ENCODE measurements at regions not wholly inside any gene's neighbourhood (a gene's known extent, or its start where the extent isn't known, plus 50 kb on each side); places are given as distances from the start of the nearest gene placed in this dataset.

DNA sequence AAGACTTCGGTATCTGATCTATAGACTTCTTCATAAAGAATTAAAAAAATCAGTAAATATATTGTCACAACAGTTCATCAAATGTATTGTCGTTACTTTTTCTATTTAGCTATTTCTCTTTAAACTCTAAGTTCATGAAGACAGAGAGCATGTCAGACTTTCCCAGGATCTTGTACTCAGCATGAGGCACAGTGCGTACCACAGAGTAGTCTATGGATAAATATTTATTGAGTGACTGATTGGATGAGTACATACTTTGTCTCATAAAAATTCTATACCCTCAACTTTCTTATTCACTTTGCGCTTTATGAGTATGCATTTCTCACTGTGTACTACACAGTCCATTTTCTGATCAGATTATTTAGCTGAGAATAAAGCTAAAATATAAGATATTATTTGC lies 1284.4 kb upstream of the ADGRB3 start:
- no peak for DNase-seq

DNA sequence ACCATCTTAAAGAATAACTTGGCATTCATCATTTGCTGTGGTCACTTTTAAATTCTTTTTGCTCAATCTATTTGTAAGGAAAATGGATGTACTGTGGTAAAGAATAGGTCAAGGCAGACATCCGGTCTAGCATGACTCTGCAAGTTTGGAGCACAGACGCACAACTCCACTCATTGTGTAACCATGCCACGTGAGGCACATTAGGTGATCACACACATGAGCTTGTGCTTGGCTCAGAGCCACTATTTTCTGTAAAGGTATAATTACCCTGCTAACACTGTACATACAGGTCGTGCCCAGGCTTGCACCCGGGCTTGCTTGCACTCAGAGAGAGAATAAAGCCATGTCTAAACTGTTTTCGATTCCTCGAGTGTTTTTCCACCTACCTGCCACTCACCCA lies 1289.1 kb upstream of the ADGRB3 start:
- DNase-seq, result no peak

DNA sequence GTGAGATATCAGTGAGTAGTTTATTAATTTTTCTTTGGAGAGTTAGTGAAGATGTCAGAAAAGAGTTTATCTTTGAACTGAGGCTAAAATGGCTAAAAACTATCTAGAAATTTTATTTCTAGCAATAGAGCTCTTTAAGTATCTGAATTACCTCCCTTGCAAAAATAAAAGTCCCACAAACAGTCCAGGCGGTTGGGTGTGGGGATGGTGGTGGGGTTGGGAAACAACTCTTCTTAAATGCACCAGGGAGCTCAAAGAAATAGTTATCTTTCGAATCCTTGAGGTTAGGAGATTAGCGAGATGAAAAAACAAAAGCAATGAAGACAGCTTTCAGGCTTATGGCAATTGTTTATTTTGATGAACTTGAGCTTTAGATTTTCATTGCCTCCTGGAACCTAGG lies 1299.1 kb upstream of the ADGRB3 start:
- DNase-seq, result no peak

DNA sequence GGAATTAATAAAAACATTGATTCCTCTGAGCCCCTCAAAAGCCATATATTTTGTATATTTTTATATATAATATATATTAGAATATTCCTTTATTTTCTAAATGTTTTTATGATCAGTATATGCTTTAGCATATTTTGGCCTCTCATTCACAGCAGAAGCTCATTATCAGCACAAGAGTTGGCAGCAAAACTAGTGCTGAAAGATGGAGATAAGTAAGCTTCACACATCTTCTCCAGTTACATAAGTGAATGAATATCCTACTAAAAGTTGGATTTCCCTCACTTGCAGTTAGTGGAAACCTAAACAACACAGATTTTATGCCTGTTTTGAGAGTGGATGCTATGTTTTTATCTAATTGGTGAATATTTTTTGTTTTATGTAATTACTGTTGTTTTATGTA lies 1303.8 kb upstream of the ADGRB3 start:
- DNase-seq, result no peak

DNA sequence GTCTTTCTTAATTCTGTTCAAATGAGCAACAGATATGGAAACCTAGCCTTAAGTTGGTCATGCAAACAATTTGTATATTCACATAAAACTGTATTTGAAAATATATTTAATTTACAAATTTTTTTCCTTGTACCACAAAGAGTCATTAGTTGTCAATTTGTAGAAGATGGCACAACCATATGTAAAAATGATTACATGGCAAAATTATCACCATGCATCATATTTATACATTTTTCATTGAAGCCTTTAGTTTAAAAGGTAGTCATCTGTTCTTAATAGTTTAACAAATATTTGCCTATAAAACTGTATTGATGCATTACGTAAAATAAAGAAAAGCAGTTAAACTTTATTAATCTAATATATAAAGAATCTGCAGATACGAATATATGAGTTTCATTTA lies 1306.8 kb upstream of the ADGRB3 start:
- no peak for DNase-seq

DNA sequence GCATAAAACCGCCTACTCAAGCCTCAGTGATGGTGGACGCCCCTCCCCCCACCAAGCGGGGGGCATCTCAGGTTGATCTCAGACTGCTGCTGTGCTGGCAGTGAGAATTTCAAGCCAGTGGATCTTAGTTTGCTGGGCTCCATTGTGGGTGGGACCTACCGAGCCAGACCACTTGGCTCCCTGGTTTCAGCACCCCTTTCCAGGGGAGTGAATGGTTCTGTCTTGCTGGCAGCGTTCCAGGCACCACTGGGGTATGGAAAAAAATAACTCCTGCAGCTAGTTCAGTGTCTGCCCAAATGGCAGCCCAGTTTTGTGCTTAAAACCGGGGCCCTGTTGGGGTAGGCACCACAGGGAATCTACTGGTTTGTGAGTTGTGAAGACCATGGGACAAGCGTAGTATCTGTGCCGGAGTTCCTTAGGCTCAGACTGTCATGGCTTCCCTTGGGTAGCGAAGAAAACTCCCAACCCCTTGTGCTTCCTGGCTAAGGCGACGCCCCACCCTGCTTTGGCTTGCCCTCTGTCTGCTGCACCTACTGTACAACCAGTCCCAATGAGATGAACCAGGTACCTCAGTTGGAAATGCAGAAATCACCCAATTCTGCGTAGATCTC lies 1334.5 kb upstream of the ADGRB3 start:
- DNase-seq, result no peak

DNA sequence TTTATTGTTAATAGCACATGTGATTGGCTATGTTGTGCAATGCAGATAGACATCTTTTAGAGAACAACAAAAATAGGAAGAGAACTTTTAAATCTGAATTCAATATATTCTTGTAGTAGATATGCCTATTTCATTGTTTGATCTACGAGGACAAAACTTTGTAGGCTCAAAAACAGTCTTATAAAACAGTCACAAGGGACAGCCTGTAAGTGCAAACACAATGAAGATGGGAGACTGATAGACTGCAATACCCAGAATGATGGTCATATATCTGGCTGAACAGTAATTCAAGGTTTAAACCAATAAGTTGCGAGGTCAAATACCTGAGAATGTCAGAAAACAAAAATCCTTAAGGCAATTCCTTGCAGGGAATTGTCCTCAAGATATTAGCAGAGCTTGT lies 1342.9 kb upstream of the ADGRB3 start:
- no peak for DNase-seq

DNA sequence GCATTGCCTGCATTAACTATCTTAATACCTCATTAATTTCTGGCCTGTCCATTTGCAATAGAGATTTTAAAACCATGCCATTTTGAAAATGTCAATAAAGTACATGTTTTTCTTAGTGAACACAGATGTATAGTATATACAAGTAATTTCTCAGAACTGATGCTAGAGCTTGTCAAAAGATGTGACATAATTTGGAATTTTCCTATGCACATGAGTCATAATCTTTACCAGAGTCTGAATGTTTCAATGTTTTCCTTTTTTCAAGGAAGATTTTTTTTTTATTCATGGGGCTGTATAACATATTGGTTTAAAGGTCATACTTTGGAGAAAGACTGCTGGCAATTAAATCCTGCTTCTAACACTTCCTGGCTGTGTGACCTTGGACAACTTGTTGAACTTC lies 1347.5 kb upstream of the ADGRB3 start:
- DNase-seq, result no peak

DNA sequence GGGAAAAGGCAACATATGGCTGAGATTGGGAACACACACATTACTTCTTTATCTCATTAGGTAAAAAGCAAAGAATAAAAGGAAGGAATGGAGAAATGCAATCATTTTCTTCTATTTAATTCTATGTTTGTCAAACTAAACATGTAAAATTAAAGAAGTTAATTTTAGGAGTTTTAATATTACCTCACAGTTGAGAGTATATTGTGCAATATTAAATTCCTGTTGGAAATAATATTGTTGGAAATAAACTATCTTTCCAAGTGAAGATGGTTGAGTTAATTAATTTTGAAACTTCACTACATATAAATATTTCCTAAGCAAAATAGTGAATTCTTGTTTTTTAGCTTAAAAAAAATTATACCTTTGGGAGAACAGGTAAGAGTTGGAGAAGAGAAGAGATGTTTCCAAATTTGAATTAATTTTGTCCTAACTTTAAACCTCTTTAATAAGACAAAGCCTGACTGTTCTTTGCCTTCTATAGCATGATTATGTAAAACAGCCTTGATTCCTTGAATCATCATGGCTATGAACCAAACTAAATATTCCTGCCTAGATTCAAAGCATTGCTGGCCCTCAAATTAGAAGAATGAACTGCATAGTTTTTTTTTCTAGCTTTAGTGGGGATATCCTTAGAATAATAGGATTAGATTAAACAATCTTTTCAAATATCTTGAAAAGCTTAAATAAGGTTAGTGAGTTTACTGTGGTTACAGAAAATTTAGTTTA lies 1349.1 kb upstream of the ADGRB3 start:
- no peak for DNase-seq

DNA sequence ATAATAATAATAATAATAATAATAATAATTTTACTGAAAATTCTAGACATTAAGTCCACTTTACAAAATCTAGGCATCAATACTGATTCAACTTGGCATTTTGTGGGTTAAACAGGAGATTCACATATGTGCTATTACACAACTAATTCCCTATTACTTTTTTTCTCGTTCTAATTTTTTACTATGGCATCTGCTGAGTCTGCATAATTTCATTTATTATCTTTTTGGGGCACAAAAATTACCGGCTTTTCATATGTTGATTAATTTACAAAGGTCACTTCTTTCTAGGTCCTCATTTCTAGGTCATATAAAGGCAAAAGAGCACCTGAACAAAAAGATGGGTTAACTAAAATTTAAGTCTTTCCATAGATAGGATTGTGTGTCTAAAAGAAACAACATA lies 1357.8 kb upstream of the ADGRB3 start:
- DNase-seq, result no peak

DNA sequence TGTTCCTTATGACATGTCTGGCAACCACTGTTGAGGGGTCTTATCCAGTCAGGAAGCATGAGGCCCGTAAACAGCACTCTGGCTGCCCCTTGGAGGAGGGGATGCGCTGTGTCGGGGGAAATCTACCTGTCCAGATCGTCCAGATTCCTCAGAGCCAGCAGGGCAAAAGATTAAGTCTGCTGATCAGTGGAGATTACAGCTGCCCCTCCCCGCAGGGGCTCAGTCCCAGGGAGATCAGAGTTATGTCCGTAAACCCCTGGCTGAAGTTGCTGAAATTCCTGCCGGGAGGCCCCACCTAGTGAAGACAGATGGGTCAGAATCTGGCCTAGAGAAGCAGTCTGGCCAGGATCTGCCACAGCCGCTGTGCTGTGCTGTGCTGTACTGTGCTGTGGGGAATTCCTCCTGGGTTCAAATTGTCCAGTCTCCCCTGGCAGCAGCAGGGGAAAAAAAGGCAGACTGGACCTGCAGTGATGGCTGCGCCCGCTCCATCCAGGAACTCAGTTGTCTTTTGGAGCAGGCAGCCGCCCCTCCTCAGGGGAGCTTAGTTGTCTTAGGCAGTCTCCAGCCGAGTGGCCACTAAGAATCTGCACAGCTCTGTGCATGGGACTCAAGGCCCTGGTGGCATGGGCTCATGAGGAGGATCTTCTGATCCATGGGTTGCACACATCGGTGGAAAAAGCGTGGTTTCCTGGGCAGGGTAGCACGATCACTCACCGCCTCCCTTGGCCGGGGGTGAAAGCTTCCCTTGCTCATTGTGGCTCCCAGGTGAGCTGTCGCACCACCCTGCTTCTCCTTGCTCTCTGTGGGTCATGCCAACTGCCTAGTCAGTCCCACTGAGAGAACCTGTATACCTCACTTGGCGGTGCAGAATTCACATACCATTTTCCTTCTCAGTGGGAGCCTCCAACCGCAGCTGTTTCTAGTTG lies 1368.8 kb upstream of the ADGRB3 start:
- no peak for DNase-seq

DNA sequence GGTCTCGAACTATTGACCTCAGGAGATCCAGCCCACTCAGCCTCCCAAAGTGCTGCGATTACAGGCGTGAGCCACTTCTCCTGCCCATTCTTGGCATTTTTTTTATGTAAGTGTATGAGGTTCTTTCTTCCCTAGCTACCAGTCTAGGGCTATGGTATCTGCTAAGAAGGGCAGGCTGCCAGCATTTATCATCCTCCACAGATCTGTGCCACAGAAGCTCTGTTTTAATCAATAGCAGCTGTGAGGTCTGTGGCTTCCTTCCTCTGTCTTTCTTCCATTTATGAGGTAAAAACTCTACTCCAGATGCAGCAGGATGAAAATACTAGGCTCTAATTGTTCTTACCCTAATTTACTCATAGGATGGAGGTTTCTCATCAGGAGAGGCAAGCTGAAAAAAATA lies 1382.4 kb upstream of the ADGRB3 start:
- no peak for DNase-seq

DNA sequence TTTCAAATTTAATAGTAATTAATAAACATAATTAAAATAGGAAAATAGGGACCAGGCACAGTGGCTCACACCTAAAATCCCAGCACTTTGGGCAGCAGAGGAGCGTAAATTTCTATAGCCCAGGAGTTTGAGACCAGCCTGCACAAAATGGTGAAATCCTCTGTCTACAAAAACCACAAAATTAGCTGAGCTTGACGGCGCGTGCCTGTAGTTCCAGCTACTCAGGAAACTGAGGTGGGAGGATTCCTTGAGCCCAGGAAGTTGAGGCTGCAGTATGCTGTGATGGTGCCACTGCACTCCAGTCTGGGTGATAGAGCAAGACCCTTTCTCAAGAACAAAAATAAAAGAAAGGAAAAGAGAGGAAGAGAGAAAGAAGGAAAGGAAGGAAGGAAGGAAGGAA lies 1387.0 kb upstream of the ADGRB3 start:
- DNase-seq, result no peak

DNA sequence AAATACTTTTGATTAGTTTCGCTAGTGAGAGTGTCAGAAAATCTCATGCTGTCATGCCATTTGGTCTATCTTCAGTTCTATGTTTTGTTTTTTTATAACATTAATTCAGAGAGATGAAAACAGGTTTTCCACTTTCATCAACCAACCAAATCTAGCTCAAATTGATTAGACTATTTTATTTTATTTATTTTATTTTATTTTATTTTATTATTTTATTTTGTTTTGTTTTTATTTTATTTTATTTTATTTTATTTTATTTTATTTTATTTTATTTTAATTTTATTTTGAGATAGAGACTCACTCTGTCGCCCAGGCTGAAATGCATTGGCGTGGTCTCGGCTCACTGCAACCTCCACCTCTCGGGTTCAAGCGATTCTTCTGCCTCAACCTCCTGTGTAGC lies 1391.0 kb upstream of the ADGRB3 start:
- no peak for DNase-seq

DNA sequence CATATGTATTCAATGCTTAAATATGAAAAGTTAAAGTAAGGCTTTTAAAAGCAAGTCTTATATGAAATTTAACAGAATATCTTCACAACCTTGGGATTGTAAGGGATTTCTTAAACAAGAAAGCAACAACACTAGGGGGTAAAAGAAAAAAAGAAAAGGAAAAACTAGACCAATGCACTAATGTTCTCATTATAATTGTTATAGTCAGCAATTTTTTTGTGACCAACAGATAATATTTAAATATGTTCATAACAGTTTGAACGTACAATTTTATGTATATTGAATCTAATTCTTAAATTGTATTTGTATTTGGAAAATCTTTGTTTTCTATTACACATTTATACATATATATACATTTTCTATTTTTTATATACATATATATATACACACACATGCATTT lies 1397.8 kb upstream of the ADGRB3 start:
- DNase-seq, result no peak

DNA sequence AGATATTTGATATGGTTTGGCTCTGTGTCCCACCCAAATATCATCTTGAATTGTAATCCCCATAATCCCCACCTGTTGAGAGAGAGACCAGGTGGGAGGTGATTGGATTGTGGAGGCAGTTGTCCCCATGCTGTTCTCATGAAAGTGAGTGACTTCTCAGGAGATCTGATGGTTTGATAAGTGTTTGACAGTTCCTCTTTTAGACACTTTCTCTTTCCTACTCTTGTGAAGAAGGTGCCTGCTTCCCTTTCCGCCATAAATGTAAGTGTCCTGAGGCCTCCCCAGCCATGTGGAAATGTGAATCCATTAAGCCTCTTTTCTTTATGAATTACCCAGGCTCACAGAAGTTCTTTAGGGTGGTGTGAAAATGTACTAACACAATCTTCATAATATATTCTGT lies 1404.0 kb upstream of the ADGRB3 start:
- no peak for DNase-seq

DNA sequence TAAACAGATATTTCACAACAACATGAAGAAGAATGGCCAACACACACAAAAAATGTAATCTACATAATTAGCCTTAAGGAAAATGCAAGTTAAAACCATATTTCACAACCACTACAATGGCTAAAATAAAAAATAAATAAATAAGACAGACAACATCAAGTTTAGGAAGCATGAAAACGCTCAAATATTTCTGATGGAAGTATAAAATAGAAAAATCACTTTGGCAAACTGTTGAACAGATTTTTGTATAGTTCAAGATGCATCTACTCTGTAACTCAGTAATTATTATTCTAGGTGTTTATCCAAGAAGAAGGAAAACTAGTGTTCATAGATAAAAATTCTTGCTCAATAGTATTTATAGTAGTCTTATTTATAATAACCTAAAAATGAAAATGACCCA lies 1410.1 kb upstream of the ADGRB3 start:
- no peak for DNase-seq

DNA sequence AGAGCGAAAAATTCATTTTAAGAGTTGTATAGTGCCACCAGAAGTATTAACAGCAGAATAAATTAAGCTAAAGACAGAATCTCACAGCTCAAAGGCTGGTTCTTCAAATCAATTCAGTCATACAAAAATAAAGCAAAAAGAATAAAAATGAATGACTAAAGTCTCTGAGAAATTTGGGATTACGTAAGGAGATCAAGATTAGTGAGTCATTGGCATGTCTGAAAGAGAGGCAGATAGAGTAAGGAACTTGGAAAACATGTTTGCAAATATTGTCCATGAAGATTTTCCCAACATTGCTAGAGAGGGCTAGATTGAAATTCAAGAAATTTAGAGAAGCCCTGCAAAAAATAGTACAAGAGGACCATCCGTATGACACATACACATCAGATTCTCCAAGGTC lies 1413.9 kb upstream of the ADGRB3 start:
- no peak for DNase-seq

DNA sequence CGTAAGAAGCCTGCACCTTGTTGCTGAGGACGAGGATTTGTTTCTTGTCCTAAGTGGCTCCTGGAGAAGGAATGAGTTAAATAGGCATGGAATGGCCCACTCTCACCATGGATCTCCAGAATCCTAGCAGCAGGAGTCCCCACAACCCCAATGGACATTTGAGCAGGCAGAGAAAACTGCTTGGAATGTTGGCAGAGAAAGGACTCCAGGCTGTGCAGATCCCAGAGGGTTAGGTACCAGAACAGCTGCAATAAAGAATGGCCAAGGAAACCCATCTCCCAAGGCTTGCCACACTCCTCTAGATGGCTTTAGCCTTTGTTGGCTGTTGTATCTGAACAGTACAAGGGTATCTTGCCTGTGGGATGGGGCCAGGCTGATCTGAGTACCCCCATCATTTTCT lies 1415.7 kb upstream of the ADGRB3 start:
- DNase-seq, result no peak

DNA sequence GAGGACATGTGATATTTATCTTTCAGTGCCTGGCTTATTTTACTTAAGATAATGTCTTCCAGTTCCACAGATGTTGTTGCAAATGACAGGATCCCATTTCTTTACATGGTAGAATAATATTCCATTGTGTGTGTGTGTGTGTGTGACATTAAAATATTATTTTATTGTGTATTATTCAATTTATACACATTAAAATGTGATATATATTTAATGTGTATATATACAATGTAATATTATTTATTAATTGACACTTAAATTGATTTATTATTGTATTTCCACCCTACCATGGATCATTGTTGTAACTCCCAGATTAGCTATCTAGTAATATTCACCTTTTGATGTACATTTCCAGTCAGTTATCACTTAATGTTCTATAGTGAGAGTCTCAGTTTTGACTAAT lies 1422.5 kb upstream of the ADGRB3 start:
- no peak for DNase-seq

DNA sequence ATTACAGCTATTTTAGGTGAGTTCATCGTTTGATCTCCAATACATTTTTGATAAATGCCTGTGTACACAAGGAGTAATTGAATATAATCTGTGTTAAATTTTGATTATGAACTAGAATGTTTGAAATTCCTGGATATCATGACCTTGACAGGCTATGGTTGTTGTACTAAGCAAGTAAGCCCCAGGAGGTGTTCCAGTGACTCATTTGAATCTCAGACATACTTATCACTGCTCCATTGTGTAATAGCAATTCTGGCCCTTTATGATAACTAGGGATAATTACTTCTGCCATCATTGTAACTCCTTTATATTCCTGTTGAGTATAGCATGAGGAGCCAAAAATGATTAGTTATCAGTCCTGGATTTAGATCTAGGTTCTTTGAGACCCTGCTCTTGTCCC lies 1424.6 kb upstream of the ADGRB3 start:
- no peak for DNase-seq

DNA sequence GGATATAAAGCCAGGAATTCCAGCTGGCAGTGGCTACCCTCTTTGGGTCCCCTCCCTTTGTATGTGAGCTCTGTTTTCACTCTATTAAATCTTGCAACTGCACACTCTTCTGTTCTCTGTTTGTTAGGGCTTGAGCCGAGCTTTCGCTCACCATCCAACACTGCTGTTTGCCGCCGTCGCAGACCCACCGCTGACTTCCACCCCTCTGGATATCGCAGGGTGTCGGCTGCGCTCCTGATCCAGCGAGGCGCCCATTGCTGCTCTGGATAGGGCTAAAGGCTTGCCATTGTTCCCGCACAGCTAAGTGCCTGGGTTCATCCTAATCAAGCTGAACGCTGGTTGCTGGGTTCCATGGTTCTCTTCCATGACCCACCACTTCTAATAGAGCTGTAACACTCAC lies 1433.5 kb upstream of the ADGRB3 start:
- DNase-seq, result no peak

DNA sequence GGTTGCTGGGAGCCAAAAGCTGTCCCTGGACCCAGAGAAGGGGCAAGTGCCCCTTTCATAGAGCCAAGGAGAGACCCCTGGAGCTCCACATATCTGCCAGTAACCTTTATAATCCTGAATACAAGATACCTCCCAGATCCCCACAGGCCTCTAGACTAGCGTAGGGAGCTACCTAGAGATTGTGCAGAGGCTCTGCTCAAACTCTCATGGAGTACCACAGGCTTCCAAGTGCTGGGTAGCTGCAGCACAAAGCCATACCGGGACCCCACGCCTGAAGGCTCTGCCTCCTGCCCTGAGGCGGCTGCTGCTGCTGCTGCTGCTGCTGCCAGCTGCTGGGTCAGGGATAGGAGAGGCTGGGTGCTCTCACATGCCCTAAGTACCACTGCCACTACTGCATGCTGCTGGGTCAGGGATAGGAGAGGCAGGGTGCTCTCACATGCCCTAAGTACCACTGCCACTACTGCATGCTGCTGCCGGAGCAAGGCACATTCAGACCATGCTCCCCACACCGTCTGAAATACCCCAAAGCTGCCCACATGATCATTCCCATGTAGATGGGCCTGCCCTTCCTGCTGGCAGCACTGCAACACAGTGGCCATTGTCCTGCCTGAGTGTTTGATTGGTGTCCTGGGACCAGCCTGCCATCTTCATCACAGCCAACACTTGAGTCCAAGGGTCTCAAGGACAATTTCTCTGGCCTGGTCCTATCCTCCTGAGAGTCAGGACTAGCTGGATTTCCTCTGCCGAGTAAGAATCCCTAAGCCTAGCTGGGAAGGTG lies 1434.3 kb upstream of the ADGRB3 start:
- DNase-seq, result no peak
